HTR-8/SVneo (cell line): ENCODE measurements at regions not wholly inside any gene's neighbourhood (a gene's known extent, or its start where the extent isn't known, plus 50 kb on each side); places are given as distances from the start of the nearest gene placed in this dataset.
"Not testable (repeated sequence)": the region's sequence is repeated elsewhere in the genome, so short reads cannot be mapped to it uniquely, and the experiment has no call there.

Source experiments
- DNase-seq: peaks from one replicate; pipeline ENCODE4 v3.0.0; 2011; ENCODE audit warnings: low spot score, mixed read lengths; ENCODE audit not compliant: insufficient read length
- FAIRE-seq: peaks from 2 replicates; lab custom pipeline; 2011; peaks lifted over from hg19 to GRCh38; lab: Jason Lieb, UNC

DNA sequence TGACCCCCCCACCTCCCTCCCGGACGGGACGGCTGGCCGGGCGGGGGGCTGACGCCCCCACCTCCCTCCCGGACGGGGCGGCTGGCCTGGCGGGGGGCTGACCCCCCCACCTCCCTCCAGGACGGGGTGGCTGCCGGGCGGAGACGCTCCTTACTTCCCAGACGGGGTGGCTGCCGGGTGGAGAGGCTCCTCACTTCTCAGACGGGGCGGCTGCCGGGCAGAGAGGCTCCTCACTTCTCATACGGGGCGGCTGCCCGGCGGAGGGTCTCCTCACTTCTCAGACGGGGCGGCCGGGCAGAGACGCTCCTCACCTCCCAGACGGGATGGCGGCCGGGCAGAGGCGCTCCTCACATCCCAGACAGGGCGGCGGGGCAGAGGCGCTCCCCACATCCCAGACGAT lies 84.7 kb downstream of the OR2B2 start:
- FAIRE-seq, DNase-seq: not testable (repeated sequence)

DNA sequence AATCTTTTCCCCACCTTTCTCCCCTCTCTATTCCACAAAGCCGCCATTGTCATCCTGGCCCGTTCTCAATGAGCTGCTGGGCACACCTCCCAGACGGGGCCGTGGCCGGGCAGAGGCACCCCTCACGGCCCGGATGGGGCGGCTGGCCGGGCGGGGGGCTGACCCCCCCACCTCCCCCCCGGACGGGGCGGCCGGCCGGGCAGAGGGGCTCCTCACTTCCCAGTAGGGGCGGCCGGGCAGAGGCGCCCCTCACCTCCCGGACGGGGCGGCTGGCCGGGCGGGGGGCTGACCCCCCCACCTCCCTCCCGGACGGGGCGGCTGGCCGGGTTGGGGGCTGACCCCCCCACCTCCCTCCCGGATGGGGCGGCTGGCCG lies 85.6 kb downstream of the OR2B2 start:
- not testable (repeated sequence) for DNase-seq

GRCh38 chr6:27825848-27826611 lies 86.2 kb downstream of the OR2B2 start:
- DNase-seq, FAIRE-seq: not testable (repeated sequence)

More for the DNA sequence above, 85.6 kb downstream of the OR2B2 start:
- FAIRE-seq = not testable (repeated sequence)

DNA sequence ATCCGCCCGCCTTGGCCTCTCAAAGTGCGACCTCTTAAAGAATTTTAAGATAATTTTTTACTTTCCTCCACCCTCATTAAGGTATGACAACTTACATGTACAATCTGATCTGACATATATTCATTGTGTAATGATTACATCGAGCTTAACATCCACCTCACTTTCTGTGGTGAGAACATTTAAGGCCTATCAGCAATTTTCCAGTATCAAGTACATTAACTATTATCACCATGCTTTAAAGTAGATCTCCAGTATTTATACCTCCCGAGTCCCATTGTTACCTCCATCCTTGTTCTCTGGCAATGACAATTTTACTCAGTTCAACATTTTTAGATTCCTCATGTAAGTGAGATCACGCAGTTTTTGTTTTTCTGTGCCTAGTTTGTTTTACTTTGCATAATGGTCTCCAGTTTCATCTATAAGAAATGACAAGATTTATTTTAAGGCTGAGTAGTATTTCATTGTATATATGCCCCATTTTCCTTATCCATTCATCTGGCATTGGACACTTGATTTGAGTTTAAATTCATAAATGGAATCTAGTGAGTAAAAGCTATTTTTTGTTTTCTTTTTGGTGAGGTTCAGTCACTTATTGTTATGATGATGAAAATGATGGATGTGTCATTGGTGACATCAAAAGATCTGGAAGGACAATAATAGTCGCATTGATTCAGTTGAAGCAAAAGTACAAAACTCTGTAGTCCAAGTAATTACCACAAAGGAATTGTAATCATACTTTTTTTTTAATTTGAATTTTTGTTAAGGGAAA lies 87.0 kb downstream of the OR2B2 start:
- FAIRE-seq = no peak
- DNase-seq = no peak

DNA sequence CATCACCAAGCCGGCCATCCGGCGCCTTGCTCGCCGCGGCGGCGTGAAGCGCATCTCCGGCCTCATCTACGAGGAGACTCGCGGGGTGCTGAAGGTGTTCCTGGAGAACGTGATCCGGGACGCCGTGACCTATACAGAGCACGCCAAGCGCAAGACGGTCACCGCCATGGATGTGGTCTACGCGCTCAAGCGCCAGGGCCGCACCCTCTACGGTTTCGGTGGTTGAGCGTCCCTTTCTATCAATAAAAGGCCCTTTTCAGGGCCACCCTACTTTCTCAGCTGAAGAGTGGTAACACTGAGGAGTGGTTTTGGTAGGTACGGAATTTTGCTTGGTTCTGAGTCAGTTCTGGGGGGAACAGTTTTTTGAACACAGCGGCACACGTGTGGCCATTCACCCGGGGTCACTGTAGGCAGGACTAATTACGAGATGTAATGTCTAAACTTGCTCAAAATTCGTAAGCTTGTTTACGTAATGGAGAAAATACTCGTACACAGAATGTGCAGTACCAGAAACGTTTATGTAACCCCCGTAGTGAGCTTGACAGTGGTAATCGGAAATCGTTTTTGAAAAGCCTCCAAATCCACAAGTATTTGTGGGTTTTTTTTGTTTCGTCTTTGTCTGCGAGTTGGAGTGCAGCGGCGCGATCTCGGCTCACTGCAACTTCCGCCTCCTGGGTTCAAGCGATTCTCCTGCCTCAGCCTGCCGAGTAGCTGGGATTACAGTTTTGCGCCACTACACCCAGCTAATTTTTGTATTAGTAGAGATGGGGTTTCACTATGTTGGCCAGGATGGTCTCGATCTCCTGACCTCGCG lies 87.8 kb downstream of the OR2B2 start:
- DNase-seq, FAIRE-seq: not testable (repeated sequence)

GRCh38 chr6:27823714-27824210 lies 88.4 kb downstream of the OR2B2 start:
- peak; percentile 96 for FAIRE-seq
- DNase-seq = not testable (repeated sequence)

GRCh38 chr6:27816906-27817305 lies 95.3 kb downstream of the OR2B2 start:
- DNase-seq (no peak), FAIRE-seq (no peak)

GRCh38 chr6:27814665-27815424 lies 97.4 kb downstream of the OR2B2 start:
- no peak for FAIRE-seq

DNA sequence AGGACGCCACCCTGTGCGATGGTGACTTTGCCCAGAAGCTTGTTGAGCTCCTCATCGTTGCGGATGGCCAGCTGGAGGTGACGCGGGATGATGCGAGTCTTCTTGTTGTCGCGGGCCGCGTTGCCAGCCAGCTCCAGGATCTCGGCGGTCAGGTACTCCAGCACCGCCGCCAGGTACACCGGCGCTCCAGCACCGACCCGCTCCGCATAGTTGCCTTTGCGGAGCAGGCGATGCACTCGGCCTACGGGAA lies 97.9 kb downstream of the OR2B2 start:
- not testable (repeated sequence) for DNase-seq
- peak; percentile 83 for FAIRE-seq

More at GRCh38 chr6:27814665-27815424, 97.4 kb downstream of the OR2B2 start:
- DNase-seq = peak; percentile 78

DNA sequence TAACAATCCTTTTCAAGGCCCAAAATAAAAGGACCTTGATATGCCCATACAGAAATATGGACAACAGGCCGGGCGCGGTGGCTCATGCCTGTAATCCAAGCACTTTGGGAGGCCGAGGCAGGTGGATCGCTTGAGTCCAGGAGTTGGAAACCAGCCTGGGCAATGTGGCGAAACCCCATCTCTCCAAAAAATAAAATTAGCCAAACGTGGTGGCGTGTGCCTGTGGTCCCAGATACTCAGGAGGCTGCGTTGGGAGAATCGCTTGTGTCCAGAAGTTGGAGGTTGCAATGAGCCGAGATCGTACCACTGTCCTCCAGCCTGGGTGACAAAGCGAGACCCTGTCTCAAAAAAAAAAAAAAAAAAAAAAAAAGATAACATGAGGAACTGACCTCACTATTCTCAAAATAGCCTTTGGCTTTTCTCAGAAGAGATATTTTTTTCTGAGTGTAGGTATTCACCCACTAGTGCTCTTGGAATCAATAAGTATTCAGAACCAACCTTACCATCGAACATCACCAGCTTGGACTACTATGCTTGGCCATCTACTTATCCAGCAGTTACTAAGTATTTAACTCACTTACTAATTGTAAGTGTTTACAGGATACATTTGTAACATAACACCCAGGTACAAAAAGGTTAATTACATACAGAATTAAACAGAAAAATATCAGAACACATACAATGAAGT lies 99.2 kb downstream of the OR2B2 start:
- FAIRE-seq = no peak
- no peak for DNase-seq

GRCh38 chr6:27812078-27812804 lies 100.0 kb downstream of the OR2B2 start:
- DNase-seq (no peak), FAIRE-seq (no peak)

- DNase-seq = no peak
- no peak for FAIRE-seq
Measured at GRCh38 chr6:27811451-27811772, 100.8 kb downstream of the OR2B2 start.

GRCh38 chr6:27810768-27811450 lies 101.3 kb downstream of the OR2B2 start:
- no peak for FAIRE-seq
- DNase-seq = no peak

- FAIRE-seq = no peak
- DNase-seq = peak; percentile 91
Measured at GRCh38 chr6:27809939-27810767, 102.0 kb downstream of the OR2B2 start.

DNA sequence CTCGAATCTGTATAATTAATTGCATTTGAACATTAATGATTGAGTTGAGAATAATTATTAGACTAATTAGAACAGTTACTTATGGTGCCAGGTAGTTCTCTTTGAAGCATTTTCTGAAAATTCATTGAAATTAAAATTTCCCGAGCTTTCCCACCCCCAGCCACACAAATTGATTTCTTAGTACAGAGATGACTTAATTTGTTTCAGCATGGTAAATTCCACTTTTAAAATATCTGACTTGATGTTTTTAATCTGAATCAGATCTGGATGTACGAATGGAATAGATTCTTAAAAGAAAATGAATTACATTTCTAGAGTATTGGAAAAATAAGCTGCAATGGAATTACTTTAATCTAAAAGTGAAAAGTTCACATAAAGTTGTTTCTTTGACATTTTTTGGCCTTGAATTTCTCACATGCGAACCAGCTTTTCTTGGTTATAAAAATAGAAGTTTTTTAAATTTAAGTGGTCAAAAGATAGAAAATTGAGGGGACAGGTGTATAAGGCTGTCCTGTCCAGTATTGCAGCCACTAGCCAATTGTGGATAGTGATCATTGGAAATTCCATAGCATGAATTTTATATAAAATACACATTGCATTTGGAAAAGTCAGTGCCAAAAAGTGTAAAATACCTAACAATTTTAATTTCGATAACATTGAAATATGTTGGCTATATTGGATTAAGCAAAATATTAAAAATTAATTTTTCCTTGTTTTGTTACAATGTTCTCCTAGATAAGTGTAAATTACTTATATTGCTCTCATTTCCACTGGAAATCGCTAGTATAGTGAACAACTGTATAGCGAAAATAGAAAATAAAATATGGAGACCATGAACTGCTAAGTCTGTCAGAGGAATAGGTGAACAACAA lies 102.9 kb downstream of the OR2B2 start:
- DNase-seq = no peak

GRCh38 chr6:27808242-27809066 lies 103.7 kb downstream of the OR2B2 start:
- not testable (repeated sequence) for FAIRE-seq, DNase-seq

More for the DNA sequence above, 102.9 kb downstream of the OR2B2 start:
- no peak for FAIRE-seq
